ENCODE measurements at regions not wholly inside any gene's neighbourhood (a gene's known extent, or its start where the extent isn't known, plus 50 kb on each side); places are given as distances from the start of the nearest gene placed in this dataset.

- TF ChIP-seq ZNF391 (tag by site-specific recombination; IDR thresholded peaks at IDR 0.05; ENCODE audit: borderline replicate concordance, low read depth) = no peak
- TF ChIP-seq CTCF (tag by site-specific recombination; IDR thresholded peaks at IDR 0.05) = no peak
- TF ChIP-seq ZNF175 (tag by site-specific recombination; IDR thresholded peaks at IDR 0.05) = no peak
- TF ChIP-seq ZNF501 (tag by site-specific recombination; IDR thresholded peaks at IDR 0.05) = no peak
- TF ChIP-seq HOXA7 (CRISPR knock-in tag; IDR thresholded peaks at IDR 0.05; ENCODE audit: borderline replicate concordance) = no peak
- no peak for TF ChIP-seq ZNF514 (tag by site-specific recombination; IDR thresholded peaks at IDR 0.05)
- no peak for TF ChIP-seq ZNF510 (tag by site-specific recombination; IDR thresholded peaks at IDR 0.05; ENCODE audit: insufficient replicate concordance)
- TF ChIP-seq ATF2 (tag by site-specific recombination; IDR thresholded peaks at IDR 0.05; ENCODE audit: low read depth) = no peak
- no peak for TF ChIP-seq ZFP41 (tag by site-specific recombination; IDR thresholded peaks at IDR 0.05; ENCODE audit: borderline replicate concordance)
- no peak for TF ChIP-seq ZNF76 (tag by site-specific recombination; IDR thresholded peaks at IDR 0.05; ENCODE audit: borderline replicate concordance, low read depth)
Measured at GRCh38 chr7:10225275-10225674, 748.4 kb upstream of the PHF14 start.

Measured in HEK293 (cell line).